Daoy (cell line): ENCODE measurements at regions not wholly inside any gene's neighbourhood (a gene's known extent, or its start where the extent isn't known, plus 50 kb on each side); places are given as distances from the start of the nearest gene placed in this dataset.
A peak's percentile ranks its signal among the peaks of the same experiment; 100 is the strongest.

Experiments used
- DNase-seq: peaks from one replicate; pipeline ENCODE4 v3.0.0-alpha.2; 2015; ENCODE audit warnings: low read depth

- DNase-seq = peak; percentile 49
These were observed 92.8 kb upstream of the DCBLD2 start for GRCh38 chr3:98994128-98994762.

GRCh38 chr3:98991393-98991792 lies 89.9 kb upstream of the DCBLD2 start:
- DNase-seq = no peak

DNA sequence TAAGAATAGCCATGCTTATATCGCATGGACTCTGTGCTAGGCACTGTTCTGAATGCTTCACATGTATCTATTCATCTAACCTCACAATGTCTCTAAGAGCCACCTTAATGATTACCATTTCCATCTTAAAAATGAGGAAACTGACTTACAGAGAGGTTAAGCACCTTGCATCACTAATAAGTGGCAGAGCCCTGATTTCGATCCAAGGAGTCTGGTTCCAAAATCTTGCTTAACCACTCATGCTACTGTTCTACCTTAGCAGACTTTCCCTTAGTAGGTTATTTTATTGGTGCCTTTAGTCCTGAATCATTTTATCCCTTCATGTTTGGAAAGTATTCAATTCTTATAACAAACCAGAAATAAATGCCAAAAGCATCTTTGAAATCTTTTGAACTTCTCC lies 89.2 kb upstream of the DCBLD2 start:
- no peak for DNase-seq

GRCh38 chr3:98986073-98986472 lies 84.6 kb upstream of the DCBLD2 start:
- peak; percentile 77 for DNase-seq

DNA sequence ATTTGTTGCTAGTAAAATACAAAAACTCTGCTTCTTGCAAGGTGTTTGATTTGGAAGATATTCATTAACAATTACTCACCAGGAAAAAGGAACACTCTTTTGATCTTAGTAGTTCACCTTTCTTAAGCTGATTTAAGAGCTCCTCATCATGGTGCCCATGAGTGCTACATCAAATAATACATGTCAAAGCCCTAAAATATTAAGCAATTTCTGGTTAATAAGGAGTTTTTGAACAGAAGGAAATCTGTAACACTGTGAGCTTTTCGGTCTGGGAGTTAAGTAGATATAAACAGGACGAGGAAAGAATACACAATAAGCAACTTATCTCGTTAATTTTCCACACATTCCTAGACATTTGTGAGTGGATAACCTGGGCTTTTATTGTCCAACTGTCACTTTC lies 83.9 kb upstream of the DCBLD2 start:
- no peak for DNase-seq

- no peak for DNase-seq
These were observed 82.5 kb upstream of the DCBLD2 start for GRCh38 chr3:98984024-98984423.

GRCh38 chr3:98982351-98982750 lies 80.9 kb upstream of the DCBLD2 start:
- peak; percentile 60 for DNase-seq

DNA sequence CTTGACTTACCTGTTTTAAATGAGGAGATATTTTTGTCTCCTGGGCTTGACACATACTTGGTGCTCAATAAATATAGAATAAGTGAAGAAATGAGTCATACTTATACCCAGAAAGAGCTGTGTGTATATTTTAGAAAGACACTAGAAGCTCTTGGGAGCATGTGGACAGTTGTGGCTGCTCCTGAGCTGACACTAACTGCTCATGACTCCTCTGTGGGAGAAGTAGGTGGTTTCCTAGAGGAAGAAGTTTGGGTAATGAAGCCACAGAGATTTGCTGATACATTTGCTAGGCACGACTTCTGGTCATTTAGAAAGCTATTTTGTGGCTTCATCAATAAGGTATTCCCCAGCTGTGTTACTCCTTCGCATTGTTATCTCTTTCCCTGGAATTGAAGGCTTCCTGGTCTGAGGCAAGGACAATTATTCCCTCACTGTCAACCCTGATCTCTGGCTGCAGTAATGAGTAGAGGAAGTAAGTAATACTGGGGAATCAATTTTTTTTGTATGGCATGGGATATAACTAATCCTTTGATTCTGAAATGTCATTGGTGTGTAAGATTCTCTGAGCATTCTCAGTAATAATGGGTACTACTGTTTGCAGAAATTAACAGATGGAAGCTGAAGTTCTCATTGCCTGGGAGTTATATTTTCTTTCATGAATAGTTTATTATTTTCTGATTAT lies 79.6 kb upstream of the DCBLD2 start:
- peak; percentile 94 for DNase-seq

DNA sequence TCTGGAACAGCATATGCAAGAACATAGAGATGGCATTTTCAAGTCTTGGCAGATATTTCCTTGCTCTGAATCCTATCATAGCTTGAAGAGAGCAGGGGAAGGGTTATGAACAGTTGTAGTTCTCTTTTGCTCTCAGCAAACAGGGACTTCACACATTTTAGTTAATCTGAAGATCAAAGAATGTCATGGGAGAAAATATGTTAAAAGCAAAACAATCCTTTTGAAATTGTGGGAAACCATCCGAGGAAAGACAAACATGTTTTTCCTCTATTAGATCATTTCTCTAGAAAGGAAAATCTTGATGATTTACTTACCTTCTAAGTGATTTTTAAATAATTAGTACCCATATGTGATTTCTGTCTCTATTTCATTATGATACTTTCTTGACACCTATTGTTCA lies 77.8 kb upstream of the DCBLD2 start:
- DNase-seq = no peak

DNA sequence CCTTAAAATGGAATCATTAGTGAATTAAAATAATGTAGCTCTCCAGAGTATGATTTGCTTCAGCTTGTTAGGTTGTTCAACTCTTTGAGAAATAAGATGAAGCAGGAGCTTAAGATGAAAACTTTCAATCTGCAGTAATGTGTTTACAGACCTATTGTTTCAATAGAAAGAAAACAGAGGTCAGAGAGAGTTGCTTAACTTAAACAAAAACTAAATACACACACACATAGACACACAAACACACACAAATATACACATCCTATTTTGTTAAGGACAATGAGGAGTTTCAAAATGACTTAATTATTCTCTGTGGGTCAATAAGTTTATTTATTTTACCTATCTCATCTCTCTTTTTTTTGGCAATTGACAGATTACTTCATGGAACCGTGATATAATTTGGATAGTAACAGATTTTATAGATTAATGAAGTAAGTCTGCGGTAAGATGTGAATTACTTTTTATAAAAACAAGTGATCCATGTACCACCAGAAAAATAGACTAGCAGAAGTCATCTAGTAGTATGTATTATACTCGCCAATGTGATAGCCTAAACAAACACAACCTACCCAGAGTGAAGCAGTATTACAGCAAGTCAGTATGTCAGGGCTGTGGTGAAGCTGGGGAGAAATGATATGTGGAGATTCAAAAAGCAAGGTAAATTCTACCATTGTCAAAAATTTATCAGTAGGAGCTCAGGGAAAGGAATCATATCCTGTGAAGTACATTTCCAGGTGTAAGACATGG lies 76.7 kb upstream of the DCBLD2 start:
- no peak for DNase-seq

GRCh38 chr3:98977520-98977919 lies 76.0 kb upstream of the DCBLD2 start:
- DNase-seq = peak; percentile 93

GRCh38 chr3:98974442-98974841 lies 72.9 kb upstream of the DCBLD2 start:
- DNase-seq = no peak

DNA sequence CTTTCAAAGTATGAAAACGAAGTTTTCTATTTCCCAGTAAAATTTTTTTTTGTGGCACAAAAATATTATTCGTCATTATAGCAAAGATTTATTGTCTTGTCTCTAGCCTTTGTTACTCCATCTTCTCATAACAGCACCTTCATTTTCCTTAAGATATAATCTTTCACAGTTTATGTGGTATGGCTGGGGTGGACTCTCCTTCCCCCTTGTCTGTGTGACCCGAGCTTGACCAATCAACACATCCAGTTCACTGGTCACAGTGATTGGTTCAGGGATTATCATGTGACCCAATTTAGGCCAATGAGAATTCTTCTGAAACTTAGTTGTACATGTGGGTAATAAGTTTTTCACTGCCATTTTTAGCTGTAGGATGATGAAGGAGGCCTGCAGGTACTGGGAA lies 71.2 kb upstream of the DCBLD2 start:
- no peak for DNase-seq

GRCh38 chr3:98972155-98972554 lies 70.7 kb upstream of the DCBLD2 start:
- DNase-seq = peak; percentile 94

- peak; percentile 88 for DNase-seq
These were observed 69.7 kb upstream of the DCBLD2 start for GRCh38 chr3:98971169-98971681.

GRCh38 chr3:98969295-98969694 lies 67.8 kb upstream of the DCBLD2 start:
- no peak for DNase-seq

DNA sequence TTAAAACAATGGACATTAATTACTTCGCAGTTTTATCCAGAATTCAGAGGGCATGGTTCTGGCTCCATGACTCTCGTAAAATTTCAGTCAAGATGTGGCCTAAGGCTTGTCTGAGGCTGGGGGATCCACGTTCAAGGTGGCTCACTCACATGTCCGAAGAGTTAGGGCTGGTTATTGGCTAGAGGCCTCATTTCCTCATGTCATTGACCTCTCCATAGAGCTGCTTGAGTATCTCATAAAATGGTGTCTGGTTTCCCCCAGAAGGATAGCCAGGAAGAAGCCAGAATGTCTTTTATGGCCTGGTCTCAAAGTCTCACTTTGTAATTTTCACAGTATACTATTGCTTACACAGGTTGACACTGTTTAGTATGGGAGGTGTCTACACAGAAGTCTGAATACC lies 67.3 kb upstream of the DCBLD2 start:
- peak; percentile 71 for DNase-seq

DNA sequence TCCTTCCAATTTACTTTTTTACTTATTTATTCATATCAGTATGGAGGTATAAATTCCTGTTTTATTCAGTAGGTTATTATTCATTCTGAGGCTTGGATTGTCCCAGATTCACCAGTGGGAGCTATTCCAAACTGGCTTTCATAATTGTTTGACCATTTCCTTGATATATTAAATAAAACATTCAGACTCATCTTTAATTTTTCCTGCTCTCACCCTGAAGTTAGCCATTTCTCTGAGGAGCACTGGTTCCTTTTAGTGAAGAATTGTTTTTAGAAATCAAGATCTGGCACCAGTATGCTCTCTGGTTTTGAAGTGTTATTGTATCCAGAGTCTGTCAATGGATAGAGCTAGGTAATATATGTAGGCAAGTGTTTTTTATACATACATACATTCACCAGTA lies 66.9 kb upstream of the DCBLD2 start:
- DNase-seq = no peak

GRCh38 chr3:98967758-98968157 lies 66.3 kb upstream of the DCBLD2 start:
- no peak for DNase-seq

GRCh38 chr3:98966862-98967546 lies 65.5 kb upstream of the DCBLD2 start:
- DNase-seq = peak; percentile 97

GRCh38 chr3:98966434-98966833 lies 64.9 kb upstream of the DCBLD2 start:
- no peak for DNase-seq

DNA sequence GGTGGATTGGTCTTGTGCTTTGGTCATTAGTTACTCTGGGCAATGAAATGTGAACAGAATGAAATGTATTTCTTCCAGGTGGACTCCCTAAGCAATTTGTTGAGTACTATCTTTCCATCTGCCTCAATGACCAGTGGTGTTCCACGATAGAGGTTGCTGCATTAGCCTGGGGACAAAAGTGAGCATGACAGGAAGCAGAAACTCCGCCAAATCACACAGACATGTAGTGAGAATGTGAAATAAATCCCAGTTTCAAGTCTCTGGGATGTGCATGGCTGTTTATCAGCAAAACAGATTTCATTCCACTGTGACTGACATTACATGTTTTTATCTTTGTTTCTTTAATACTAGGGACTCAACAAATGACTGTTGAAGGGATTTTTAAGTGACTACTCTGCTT lies 63.3 kb upstream of the DCBLD2 start:
- DNase-seq = no peak
